HepG2 (cell line): ENCODE measurements at regions not wholly inside any gene's neighbourhood (a gene's known extent, or its start where the extent isn't known, plus 50 kb on each side); places are given as distances from the start of the nearest gene placed in this dataset.

Experiments
- ATAC-seq: fragments of 200-7000 bp; cut with Tn5 transposase; 3 replicates; pipeline ENCODE4 v1.9.1; 2020; ENCODE audit warnings: mild to moderate bottlenecking, moderate library complexity
- BruUV-seq: library from RNA; stranded (reverse); fragments of 400-500 nt; replicated peaks from 2 replicates; lab custom pipeline; 2021; lab: Mats Ljungman, UMichigan
- CTCF ChIA-PET: fragments of 300-600 bp; formaldehyde crosslinking; extraction: SDS; loops from one replicate; lab custom pipeline; 2021; ENCODE audit warnings: low total read pairs, inconsistent platforms, low intra/inter-chr PET ratio; lab: Yijun Ruan, JAX
- POLR2A ChIA-PET: fragments of 350-600 bp; sonication (Branson Sonifier 250); formaldehyde crosslinking; loops from one replicate; lab custom pipeline; 2020; ENCODE audit warnings: antibody characterized with exemption, inconsistent platforms; lab: Yijun Ruan, JAX
- DNase-seq: peaks from one replicate; pipeline ENCODE4 v3.0.0-alpha.2; 2015; ENCODE audit warnings: low spot score
- FAIRE-seq: peaks from 3 replicates; lab custom pipeline; 2011; peaks lifted over from hg19 to GRCh38; lab: Jason Lieb, UNC
- H2AFZ ChIP-seq: one replicate; pipeline ENCODE4 v1.6.1; 2011; ENCODE audit warnings: low read length, inconsistent platforms
- H3K27ac ChIP-seq: fragments of 300-600 bp; 3 replicates; pipeline ENCODE4 v1.8.0; 2011; ENCODE audit warnings: mixed run types, mild to moderate bottlenecking, mixed read lengths, low read length, inconsistent platforms; ENCODE audit not compliant: insufficient read depth; ENCODE audit errors: extremely low read length
- H3K27me3 ChIP-seq, 2 experiments: fragments of 200-600 bp in 1 of 2; 2 replicates in 1 of 2; 3 replicates in 1 of 2; pipeline versions ENCODE4 v1.6.0 to v1.8.0; 2011; ENCODE audit warnings: low read length in 2 of 2, mild to moderate bottlenecking in 2 of 2, moderate library complexity in 2 of 2, inconsistent platforms in 1 of 2; ENCODE audit not compliant: insufficient read depth in 2 of 2, control insufficient read depth in 1 of 2
- H3K36me3 ChIP-seq, 2 experiments: fragments of 200-600 bp in 1 of 2; replicated peaks in 1 of 2; 2 replicates in 1 of 2; 3 replicates in 1 of 2; pipeline versions ENCODE4 v1.5.1 to v1.8.0; 2011; ENCODE audit warnings: low read length in 2 of 2, inconsistent platforms in 1 of 2; ENCODE audit not compliant: insufficient read depth in 2 of 2, control insufficient read depth in 1 of 2
- H3K4me1 ChIP-seq: 2 replicates; pipeline ENCODE4 v1.5.1; 2012; ENCODE audit warnings: low read length, inconsistent platforms; ENCODE audit not compliant: insufficient read depth
- H3K4me2 ChIP-seq: 2 replicates; pipeline ENCODE4 v1.6.0; 2011; ENCODE audit warnings: low read depth, low read length, inconsistent platforms
- H3K4me3 ChIP-seq, 3 experiments: fragments of 200-600 bp in 1 of 3; sonication (generic), shearing (Covaris generic) in 1 of 3; replicated peaks in 1 of 3; 2 replicates each; pipeline ENCODE4 v1.5.1; 2011 to 2016; ENCODE audit warnings: low read length in 3 of 3, inconsistent platforms in 2 of 3, low read depth in 2 of 3, mild to moderate bottlenecking in 2 of 3, control low read depth in 1 of 3, mixed read lengths in 1 of 3; ENCODE audit not compliant: insufficient read depth in 1 of 3
- H3K79me2 ChIP-seq: one replicate; pipeline ENCODE4 v1.6.1; 2011; ENCODE audit warnings: low read length, inconsistent platforms; ENCODE audit not compliant: insufficient read depth
- H3K9ac ChIP-seq: 2 replicates; pipeline ENCODE4 v1.6.0; 2011; ENCODE audit warnings: mild to moderate bottlenecking, low read depth, low read length, inconsistent platforms; ENCODE audit not compliant: insufficient read depth
- H3K9me3 ChIP-seq: 2 replicates; pipeline ENCODE4 v1.5.1; 2012; ENCODE audit warnings: mild to moderate bottlenecking, low read length
- H4K20me1 ChIP-seq: 2 replicates; pipeline ENCODE4 v1.6.0; 2011; ENCODE audit warnings: inconsistent platforms, mild to moderate bottlenecking, low read length, moderate library complexity; ENCODE audit not compliant: insufficient read depth
- CBX5 ChIP-seq: sonication (generic); formaldehyde crosslinking; IDR thresholded peaks from 2 replicates; pipeline ENCODE4 v1.4.0; 2020; ENCODE audit warnings: missing genetic modification reagents, borderline replicate concordance
- FUBP1 ChIP-seq: sonication (generic); formaldehyde crosslinking; IDR thresholded peaks from 2 replicates; pipeline ENCODE4 v1.5.1; 2020; ENCODE audit warnings: missing genetic modification reagents, mild to moderate bottlenecking, borderline replicate concordance
- HIC2 ChIP-seq: sonication (generic); formaldehyde crosslinking; IDR thresholded peaks from 2 replicates; pipeline ENCODE4 v1.9.0; 2022; ENCODE audit warnings: low read depth, missing genetic modification reagents
- IKZF5 ChIP-seq: IDR thresholded peaks from 2 replicates; pipeline ENCODE4 v1.6.1; 2018; ENCODE audit warnings: missing genetic modification reagents, mild to moderate bottlenecking, missing compliant biosample characterization
- IRX3 ChIP-seq: sonication (generic); formaldehyde crosslinking; IDR thresholded peaks from 2 replicates; pipeline ENCODE4 v1.8.1; 2023; ENCODE audit warnings: mild to moderate bottlenecking, low read depth, missing genetic modification reagents, borderline replicate concordance
- KAT7 ChIP-seq: IDR thresholded peaks from 2 replicates; pipeline ENCODE4 v1.6.1; 2018; ENCODE audit warnings: borderline replicate concordance, missing compliant biosample characterization
- KLF12 ChIP-seq: sonication (generic); formaldehyde crosslinking; IDR thresholded peaks from 2 replicates; pipeline ENCODE4 v1.4.0; 2020; ENCODE audit warnings: missing genetic modification reagents, borderline replicate concordance
- KLF15 ChIP-seq: sonication (generic); formaldehyde crosslinking; IDR thresholded peaks from 2 replicates; pipeline ENCODE4 v1.8.1; 2023; ENCODE audit warnings: borderline replicate concordance, mild to moderate bottlenecking, inconsistent platforms, missing genetic modification reagents, mixed read lengths
- KLF6 ChIP-seq: IDR thresholded peaks from 2 replicates; pipeline ENCODE4 v1.8.0; 2016; ENCODE audit warnings: missing biosample characterization, missing genetic modification reagents
- MAZ ChIP-seq, 2 experiments: sonication (generic) in 1 of 2; formaldehyde crosslinking in 1 of 2; IDR thresholded peaks; 2 replicates each; pipeline versions ENCODE4 v1.5.0 to v1.6.1; 2012 to 2020; ENCODE audit warnings: low read depth in 2 of 2, mild to moderate bottlenecking in 2 of 2, borderline replicate concordance in 1 of 2, improper control_type of control experiment in 1 of 2, low read length in 1 of 2, missing genetic modification reagents in 1 of 2, moderate library complexity in 1 of 2
- NFATC3 ChIP-seq: sonication (generic); formaldehyde crosslinking; IDR thresholded peaks from 2 replicates; pipeline ENCODE4 v1.5.1; 2020; ENCODE audit warnings: mild to moderate bottlenecking, missing genetic modification reagents
- RCOR2 ChIP-seq: IDR thresholded peaks from 2 replicates; pipeline ENCODE4 v1.6.1; 2016; ENCODE audit warnings: missing biosample characterization, missing genetic modification reagents
- THAP8 ChIP-seq: sonication (generic); formaldehyde crosslinking; IDR thresholded peaks from 2 replicates; pipeline ENCODE4 v1.5.1; 2020; ENCODE audit warnings: missing genetic modification reagents, mild to moderate bottlenecking, borderline replicate concordance
- ZNF451 ChIP-seq: sonication (generic); formaldehyde crosslinking; IDR thresholded peaks from 2 replicates; pipeline ENCODE4 v1.5.0; 2020; ENCODE audit warnings: mild to moderate bottlenecking, missing genetic modification reagents
- ZNF772 ChIP-seq: sonication (generic); formaldehyde crosslinking; IDR thresholded peaks from 2 replicates; pipeline ENCODE4 v1.5.0; 2020; ENCODE audit warnings: mild to moderate bottlenecking, missing genetic modification reagents
- in situ Hi-C: cut with HindIII; loops from 2 replicates; pipeline ENCODE4 v1.10.0; 2017; ENCODE audit warnings: low pct_unique_long_range_greater_than_20kb; ENCODE audit not compliant: extremely low pct_ligation_motif_present
- intact Hi-C: fragments of 100-400 bp; cut with micrococcal nuclease; formaldehyde crosslinking; loops from one replicate; pipeline ENCODE4 v1.10.0; 2022; ENCODE audit not compliant: unreplicated experiment

- TF ChIP-seq KLF6 (CRISPR knock-in tag) = no peak
- TF ChIP-seq RCOR2 (CRISPR knock-in tag) = no peak
- no peak for TF ChIP-seq THAP8 (CRISPR knock-in tag)
- no peak for TF ChIP-seq IRX3 (CRISPR knock-in tag)
Observed at GRCh38 chr3:117580806-117581205, 871.2 kb downstream of the TUSC7 start (continued).

- H3K27ac ChIP-seq = no peak overlapping the region
- ATAC-seq (no peak), FAIRE-seq (no peak), DNase-seq (no peak)
- no peaks in the 10 kb centered on the region for H3K27me3 ChIP-seq
- ChIA-PET POLR2A (no interaction called here), CTCF (no interaction called here)
- H3K36me3 ChIP-seq = no peaks in the 10 kb centered on the region
- no peak overlapping the region for H2AFZ ChIP-seq
- in situ Hi-C loops = no loop called here
- H3K9ac ChIP-seq = no peak overlapping the region
- H3K4me1 ChIP-seq = no peaks in the 10 kb centered on the region
- intact Hi-C loops = no loop called here
- H3K9me3 ChIP-seq = no peaks in the 10 kb centered on the region
- no peaks in the 10 kb centered on the region for H4K20me1 ChIP-seq
- no TSS peak for BruUV-seq
- no peak for TF ChIP-seq ZNF772 (CRISPR knock-in tag)
- no peak for TF ChIP-seq KAT7 (CRISPR knock-in tag)
- TF ChIP-seq FUBP1 (CRISPR knock-in tag) = no peak
- TF ChIP-seq KLF15 (CRISPR knock-in tag) = no peak
- TF ChIP-seq MAZ (IDR thresholded peaks at IDR 0.05; ENCODE audit: borderline replicate concordance, low read depth, low read length) = no peak
- TF ChIP-seq MAZ (CRISPR knock-in tag; IDR thresholded peaks at IDR 0.05; ENCODE audit: low read depth) = no peak
- TF ChIP-seq IKZF5 = no peak
- TF ChIP-seq ZNF451 = no peak
- TF ChIP-seq CBX5 (CRISPR knock-in tag) = no peak
- TF ChIP-seq KLF12 (CRISPR knock-in tag) = no peak
- TF ChIP-seq NFATC3 (CRISPR knock-in tag) = no peak
- no peak for TF ChIP-seq HIC2 (CRISPR knock-in tag)
- H3K4me3 ChIP-seq = no peak overlapping the region
- H3K79me2 ChIP-seq = no peaks in the 10 kb centered on the region
- H3K4me2 ChIP-seq = no peak overlapping the region
Observed at GRCh38 chr3:117586161-117586560, 876.6 kb downstream of the TUSC7 start.
